HEK293T (cell line): ENCODE measurements at regions not wholly inside any gene's neighbourhood (a gene's known extent, or its start where the extent isn't known, plus 50 kb on each side); places are given as distances from the start of the nearest gene placed in this dataset.
"Not testable (repeated sequence)": the region's sequence is repeated elsewhere in the genome, so short reads cannot be mapped to it uniquely, and the experiment has no call there.

Experiments
- CTCF ChIA-PET: fragments of 350-600 bp; formaldehyde crosslinking; extraction: SDS; loops from one replicate; lab custom pipeline; 2021; ENCODE audit warnings: antibody characterized with exemption, inconsistent platforms; lab: Yijun Ruan, JAX
- POLR2A ChIA-PET: fragments of 350-600 bp; formaldehyde crosslinking; extraction: SDS; loops from one replicate; lab custom pipeline; 2020; ENCODE audit warnings: antibody characterized with exemption, inconsistent platforms; lab: Yijun Ruan, JAX
- DNase-seq: peaks from one replicate; pipeline ENCODE4 v3.0.0; 2012; ENCODE audit warnings: mixed read lengths; ENCODE audit errors: extremely low spot score
- ARNT ChIP-seq: fragments of 450-650 bp; IDR thresholded peaks from 2 replicates; pipeline ENCODE4 v1.6.1; 2017; ENCODE audit warnings: mild to moderate bottlenecking
- BHLHE40 ChIP-seq: fragments of 450-650 bp; IDR thresholded peaks from 2 replicates; pipeline ENCODE4 v1.6.1; 2016; ENCODE audit warnings: mild to moderate bottlenecking, moderate library complexity, borderline replicate concordance
- CTBP1 ChIP-seq: fragments of 450-650 bp; IDR thresholded peaks from 2 replicates; pipeline ENCODE4 v1.6.1; 2016; ENCODE audit warnings: borderline replicate concordance
- ELF4 ChIP-seq: fragments of 450-650 bp; IDR thresholded peaks from 2 replicates; pipeline ENCODE4 v1.6.1; 2017; ENCODE audit warnings: antibody characterized with exemption
- FOXA1 ChIP-seq: fragments of 450-650 bp; IDR thresholded peaks from 2 replicates; pipeline ENCODE4 v1.6.1; 2016; ENCODE audit warnings: mild to moderate bottlenecking
- FOXK2 ChIP-seq: fragments of 450-650 bp; IDR thresholded peaks from 2 replicates; pipeline ENCODE4 v1.6.1; 2016; ENCODE audit warnings: mild to moderate bottlenecking
- FOXM1 ChIP-seq: fragments of 450-650 bp; IDR thresholded peaks from 2 replicates; pipeline ENCODE4 v1.6.1; 2017; ENCODE audit warnings: mild to moderate bottlenecking, borderline replicate concordance
- HDGF ChIP-seq: fragments of 450-650 bp; IDR thresholded peaks from 2 replicates; pipeline ENCODE4 v1.6.1; 2017; ENCODE audit warnings: antibody characterized with exemption, borderline replicate concordance
- L3MBTL2 ChIP-seq: fragments of 450-650 bp; conservative IDR thresholded peaks from 2 replicates; pipeline ENCODE4 v1.6.1; 2016; ENCODE audit warnings: mild to moderate bottlenecking
- LEF1 ChIP-seq: fragments of 450-650 bp; IDR thresholded peaks from 2 replicates; pipeline ENCODE4 v1.6.1; 2017; ENCODE audit warnings: mild to moderate bottlenecking, borderline replicate concordance
- NFRKB ChIP-seq: fragments of 450-650 bp; IDR thresholded peaks from 2 replicates; pipeline ENCODE4 v1.6.1; 2016; ENCODE audit warnings: mild to moderate bottlenecking, moderate library complexity
- SP1 ChIP-seq: fragments of 450-650 bp; IDR thresholded peaks from 2 replicates; pipeline ENCODE4 v1.6.1; 2017
- SUZ12 ChIP-seq: fragments of 450-650 bp; IDR thresholded peaks from 2 replicates; pipeline ENCODE4 v1.6.1; 2016; ENCODE audit warnings: mild to moderate bottlenecking
- TARDBP ChIP-seq: fragments of 450-650 bp; IDR thresholded peaks from 2 replicates; pipeline ENCODE4 v1.6.1; 2016
- ZNF384 ChIP-seq: fragments of 450-650 bp; IDR thresholded peaks from 2 replicates; pipeline ENCODE4 v1.6.1; 2016
- TF ChIP-seq, protein P1 (sequence below): fragments of 450-650 bp; IDR thresholded peaks from 2 replicates; pipeline ENCODE4 v1.6.1; 2016

DNA sequence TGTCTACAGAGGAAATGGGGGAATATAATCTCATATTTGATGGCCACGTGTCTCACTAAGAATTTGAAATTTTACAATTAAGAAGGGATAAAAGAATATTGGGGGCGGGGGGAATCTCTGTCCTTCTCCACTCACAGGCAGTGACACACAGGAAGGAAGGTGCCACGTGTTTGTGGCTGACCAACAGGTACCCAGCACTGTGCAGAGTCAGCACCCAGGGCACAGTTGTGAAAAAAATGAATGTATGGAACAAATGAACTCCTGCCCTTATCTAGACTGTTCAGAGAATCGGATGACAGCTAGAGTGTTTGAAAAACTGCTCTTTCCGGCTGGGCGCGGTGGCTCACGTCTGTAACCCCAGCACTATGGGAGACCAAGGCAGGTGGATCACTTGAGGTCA lies 317.0 kb upstream of the MYT1L start:
- DNase-seq, result no peak
- POLR2A ChIA-PET, result no interaction called here
- no peak for TF ChIP-seq L3MBTL2
- TF ChIP-seq NFRKB, result no peak
- no peak for TF ChIP-seq CTBP1
- TF ChIP-seq LEF1, result no peak
- TF ChIP-seq SUZ12, result no peak
- TF ChIP-seq ZNF384, result no peak
- no peak for TF ChIP-seq FOXK2
- TF ChIP-seq ELF4, result no peak
- TF ChIP-seq, protein P1, sequence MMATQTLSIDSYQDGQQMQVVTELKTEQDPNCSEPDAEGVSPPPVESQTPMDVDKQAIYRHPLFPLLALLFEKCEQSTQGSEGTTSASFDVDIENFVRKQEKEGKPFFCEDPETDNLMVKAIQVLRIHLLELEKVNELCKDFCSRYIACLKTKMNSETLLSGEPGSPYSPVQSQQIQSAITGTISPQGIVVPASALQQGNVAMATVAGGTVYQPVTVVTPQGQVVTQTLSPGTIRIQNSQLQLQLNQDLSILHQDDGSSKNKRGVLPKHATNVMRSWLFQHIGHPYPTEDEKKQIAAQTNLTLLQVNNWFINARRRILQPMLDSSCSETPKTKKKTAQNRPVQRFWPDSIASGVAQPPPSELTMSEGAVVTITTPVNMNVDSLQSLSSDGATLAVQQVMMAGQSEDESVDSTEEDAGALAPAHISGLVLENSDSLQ, result no peak
- CTCF ChIA-PET, result no interaction called here

DNA sequence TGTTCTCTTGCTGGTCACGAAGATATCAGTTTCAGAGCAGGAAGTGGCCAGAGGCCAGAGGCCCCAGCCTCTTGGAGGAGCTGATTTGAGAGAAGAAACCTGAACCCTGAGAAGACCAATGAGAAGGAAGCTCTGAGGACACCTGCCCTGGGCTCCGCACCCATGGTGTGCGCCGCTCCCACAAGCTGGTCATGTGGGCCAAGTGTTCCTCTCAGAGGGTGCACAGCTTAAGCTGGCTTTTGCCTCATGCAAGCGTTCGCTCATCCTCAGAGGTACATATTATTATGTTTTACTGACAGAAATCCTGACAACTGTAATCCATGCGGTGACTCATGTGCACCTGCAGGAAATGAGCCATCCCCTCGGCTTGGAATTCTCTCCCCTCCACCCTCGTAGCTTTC lies 316.1 kb upstream of the MYT1L start:
- ChIA-PET CTCF (no interaction called here), POLR2A (no interaction called here)
- TF ChIP-seq TARDBP (no peak), HDGF (no peak), FOXA1 (no peak), FOXK2 (no peak), ZNF384 (no peak), ARNT (no peak), BHLHE40 (no peak), FOXM1 (no peak), LEF1 (no peak), SUZ12 (no peak), ELF4 (no peak), CTBP1 (no peak), L3MBTL2 (no peak), SP1 (no peak), NFRKB (no peak)
- TF ChIP-seq, protein P1, result no peak
- no peak for DNase-seq

DNA sequence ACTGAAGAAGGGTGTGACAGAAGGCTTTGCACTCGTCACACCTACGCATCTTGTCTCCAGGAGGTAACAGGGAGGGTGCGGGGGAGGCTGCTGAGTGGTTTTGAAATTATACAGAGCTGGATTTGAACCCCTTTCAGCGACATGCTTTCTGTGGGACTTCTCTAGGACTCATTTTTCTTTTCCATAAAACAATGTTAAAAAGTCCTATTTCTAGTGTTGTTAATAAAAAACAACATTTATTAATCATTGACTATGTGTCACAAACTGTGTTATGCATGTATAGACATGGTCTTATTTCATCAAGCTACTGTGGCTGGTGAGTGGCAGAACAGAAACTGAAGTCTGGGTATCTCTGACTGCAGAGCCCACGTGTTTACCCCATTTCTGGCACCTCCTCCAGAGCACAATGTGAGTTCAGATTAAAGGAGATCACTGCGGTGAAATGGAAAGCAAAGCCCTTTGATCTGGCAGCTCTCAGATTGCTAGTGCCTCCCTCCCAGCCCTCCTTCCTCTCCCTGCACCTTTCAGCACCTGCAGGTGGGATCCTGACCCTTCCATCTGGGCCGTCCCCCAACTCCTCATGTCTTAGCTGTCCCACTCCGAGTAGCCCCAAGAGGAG lies 315.5 kb upstream of the MYT1L start:
- POLR2A ChIA-PET, result no interaction called here
- TF ChIP-seq, protein P1, result no peak
- TF ChIP-seq SP1, result no peak
- TF ChIP-seq BHLHE40, result no peak
- TF ChIP-seq CTBP1, result no peak
- no peak for TF ChIP-seq NFRKB
- no peak for TF ChIP-seq LEF1
- TF ChIP-seq FOXA1, result no peak
- TF ChIP-seq HDGF, result no peak
- no peak for TF ChIP-seq SUZ12
- DNase-seq, result no peak
- CTCF ChIA-PET, result no interaction called here

DNA sequence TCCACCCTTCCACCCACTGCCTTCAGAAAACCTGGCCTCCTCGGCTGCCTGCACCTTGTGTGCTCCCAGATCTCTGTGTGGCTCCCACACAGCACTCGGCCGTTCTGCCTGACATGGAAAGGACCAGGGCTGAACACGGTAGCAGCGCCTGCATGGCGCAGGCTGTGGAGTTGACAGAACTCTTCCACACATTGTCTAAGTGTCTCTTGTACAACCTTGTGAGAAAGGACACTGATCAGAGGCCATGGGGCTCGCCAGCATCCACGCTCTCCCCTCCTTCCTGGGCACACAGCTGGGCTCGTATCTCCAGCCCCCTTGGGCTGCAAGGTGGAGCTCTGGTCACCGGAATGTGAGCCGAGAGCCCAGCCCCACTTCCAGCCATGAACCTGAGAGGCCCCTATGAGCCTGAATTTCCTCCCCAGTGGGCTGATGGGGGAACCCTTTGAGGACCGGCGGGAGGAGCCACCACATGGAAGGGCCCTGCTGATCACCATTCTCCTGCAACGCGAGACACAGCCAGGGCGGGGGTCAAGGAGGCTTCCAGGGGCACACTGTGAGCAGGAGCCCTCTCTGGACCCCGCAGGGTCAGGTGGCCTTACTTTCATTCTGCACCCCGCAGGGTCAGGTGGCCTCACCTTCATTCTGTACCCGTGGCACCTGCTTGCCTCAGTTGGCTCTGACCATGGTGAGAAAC lies 314.2 kb upstream of the MYT1L start:
- CTCF ChIA-PET, result no interaction called here
- no peak for TF ChIP-seq FOXA1
- TF ChIP-seq NFRKB, result no peak
- no peak for TF ChIP-seq SUZ12
- no peak for TF ChIP-seq FOXM1
- no peak for TF ChIP-seq ARNT
- TF ChIP-seq CTBP1, result no peak
- TF ChIP-seq FOXK2, result no peak
- no peak for TF ChIP-seq TARDBP
- TF ChIP-seq, protein P1, result no peak
- no peak for TF ChIP-seq ELF4
- no peak for TF ChIP-seq BHLHE40
- TF ChIP-seq LEF1, result no peak
- no peak for TF ChIP-seq SP1
- TF ChIP-seq ZNF384, result no peak
- POLR2A ChIA-PET, result no interaction called here
- DNase-seq, result no peak

DNA sequence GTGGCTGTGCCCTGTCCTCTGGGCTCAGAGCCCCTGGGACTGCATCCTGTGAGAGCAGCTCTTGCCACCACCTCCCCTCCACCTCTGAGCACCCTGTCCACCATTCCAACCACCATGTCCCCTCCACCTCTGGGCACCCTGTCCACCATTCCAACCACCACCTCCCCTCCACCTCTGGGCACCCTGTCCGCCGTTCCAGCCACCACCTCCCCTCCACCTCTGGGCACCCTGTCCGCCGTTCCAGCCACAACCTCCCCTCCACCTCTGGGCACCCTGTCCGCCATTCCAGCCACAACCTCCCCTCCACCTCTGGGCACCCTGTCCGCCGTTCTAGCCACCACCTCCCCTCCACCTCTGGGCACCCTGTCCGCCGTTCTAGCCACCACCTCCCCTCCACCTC lies 313.7 kb upstream of the MYT1L start:
- POLR2A ChIA-PET, CTCF ChIA-PET, DNase-seq: not testable (repeated sequence)

DNA sequence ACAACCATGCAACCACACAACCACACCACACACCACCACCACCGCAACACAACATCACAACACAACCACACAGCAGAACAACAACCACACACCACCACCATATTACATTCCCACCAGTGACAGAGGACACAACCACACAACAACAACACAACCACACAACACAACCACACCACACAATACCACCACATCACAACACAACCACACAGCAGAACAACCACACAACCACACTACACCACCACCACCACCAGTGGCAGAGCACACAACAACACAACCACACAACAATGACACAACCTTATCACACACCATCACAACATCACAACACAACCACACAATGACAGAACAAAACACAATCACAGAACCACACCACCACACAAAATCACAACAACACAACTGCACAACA lies 313.0 kb upstream of the MYT1L start:
- ChIA-PET CTCF (no interaction called here), POLR2A (no interaction called here)
- TF ChIP-seq FOXA1 (no peak), FOXM1 (no peak), ELF4 (no peak), LEF1 (no peak), NFRKB (no peak), HDGF (no peak), CTBP1 (no peak), TARDBP (no peak), FOXK2 (no peak), L3MBTL2 (no peak), ARNT (no peak), BHLHE40 (no peak), SP1 (no peak), ZNF384 (no peak), SUZ12 (no peak)
- TF ChIP-seq, protein P1, result no peak
- no peak for DNase-seq
